ENCODE measurements at regions not wholly inside any gene's neighbourhood (a gene's known extent, or its start where the extent isn't known, plus 50 kb on each side); places are given as distances from the start of the nearest gene placed in this dataset.

DNA sequence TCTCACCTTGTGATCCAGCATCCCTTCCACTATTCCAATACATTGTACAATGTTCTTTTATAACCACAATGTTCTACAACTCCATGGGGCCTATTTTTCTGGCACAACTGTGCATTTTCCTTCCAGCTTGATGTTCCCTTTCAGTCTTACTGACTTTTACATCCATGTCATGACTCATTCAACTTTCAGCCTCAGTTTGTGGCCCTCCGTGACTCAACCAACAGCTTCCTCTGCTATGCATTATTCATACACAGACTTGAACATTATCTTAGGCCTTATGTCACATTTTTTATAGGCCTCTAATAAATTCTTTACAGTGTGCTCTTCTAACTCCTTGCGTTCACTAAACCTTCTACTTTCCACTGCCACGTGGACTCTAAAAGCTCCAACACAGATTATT, 119.4 kb upstream of the PRMT6 start:
- TF ChIP-seq, protein P1, sequence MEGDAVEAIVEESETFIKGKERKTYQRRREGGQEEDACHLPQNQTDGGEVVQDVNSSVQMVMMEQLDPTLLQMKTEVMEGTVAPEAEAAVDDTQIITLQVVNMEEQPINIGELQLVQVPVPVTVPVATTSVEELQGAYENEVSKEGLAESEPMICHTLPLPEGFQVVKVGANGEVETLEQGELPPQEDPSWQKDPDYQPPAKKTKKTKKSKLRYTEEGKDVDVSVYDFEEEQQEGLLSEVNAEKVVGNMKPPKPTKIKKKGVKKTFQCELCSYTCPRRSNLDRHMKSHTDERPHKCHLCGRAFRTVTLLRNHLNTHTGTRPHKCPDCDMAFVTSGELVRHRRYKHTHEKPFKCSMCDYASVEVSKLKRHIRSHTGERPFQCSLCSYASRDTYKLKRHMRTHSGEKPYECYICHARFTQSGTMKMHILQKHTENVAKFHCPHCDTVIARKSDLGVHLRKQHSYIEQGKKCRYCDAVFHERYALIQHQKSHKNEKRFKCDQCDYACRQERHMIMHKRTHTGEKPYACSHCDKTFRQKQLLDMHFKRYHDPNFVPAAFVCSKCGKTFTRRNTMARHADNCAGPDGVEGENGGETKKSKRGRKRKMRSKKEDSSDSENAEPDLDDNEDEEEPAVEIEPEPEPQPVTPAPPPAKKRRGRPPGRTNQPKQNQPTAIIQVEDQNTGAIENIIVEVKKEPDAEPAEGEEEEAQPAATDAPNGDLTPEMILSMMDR (IDR thresholded peaks at IDR 0.05) = no peak
- Histone ChIP-seq H3K27ac (ENCODE audit: low read depth in 1 of 2, low read length in 2 of 2) (no peak overlapping the region), H3K4me1 (ENCODE audit: control insufficient read depth in 1 of 2, insufficient read depth in 2 of 2, low read length in 2 of 2) (no peaks in the 10 kb centered on the region), H3K4me3 (replicated peaks in 1 of 3; ENCODE audit: low read depth in 2 of 3, low read length in 3 of 3) (no peak overlapping the region), H3K4me2 (replicated peaks; ENCODE audit: extremely low read depth, low read length, poor library complexity, severe bottlenecking) (no peak overlapping the region), H3K27me3 (ENCODE audit: control insufficient read depth in 2 of 2, insufficient read depth in 2 of 2, low read length in 2 of 2) (no peaks in the 10 kb centered on the region), H2AFZ (ENCODE audit: insufficient read depth, low read depth, low read length, poor library complexity, severe bottlenecking) (no peak overlapping the region), H3K9me3 (replicated peaks in 1 of 2; ENCODE audit: control insufficient read depth in 1 of 2, insufficient read depth in 1 of 2, low read length in 2 of 2) (peaks cover 0 to 3% of the 10 kb centered on the region in 2 donors), H3K36me3 (replicated peaks in 1 of 2; ENCODE audit: control insufficient read depth in 1 of 2, insufficient read depth in 2 of 2, low read length in 2 of 2) (no peaks in the 10 kb centered on the region), H3K9ac (ENCODE audit: insufficient read depth, low read length, poor library complexity, severe bottlenecking) (no peak overlapping the region), H3K79me2 (ENCODE audit: insufficient read depth, low read length) (no peaks in the 10 kb centered on the region), H4K20me1 (ENCODE audit: insufficient read depth, low read length) (no peaks in the 10 kb centered on the region)
- no peaks in the 10 kb centered on the region for H3K4me1 Mint-ChIP-seq
- no peak overlapping the region for H3K4me3 Mint-ChIP-seq
- H3K36me3 Mint-ChIP-seq = no peaks in the 10 kb centered on the region
- H3K9me3 Mint-ChIP-seq = peaks cover 4 to 8% (median 5%) of the 10 kb centered on the region in 7 donors
- intact Hi-C loops (cut with micrococcal nuclease) = no loop called here
- DNase-seq = no peak
- H3K27ac Mint-ChIP-seq = no peak overlapping the region
- WGBS (ENCODE audit: insufficient coverage) = 67% methylated on average over 3 of the region's 3 CpGs
- H3K27me3 Mint-ChIP-seq (ENCODE audit: low read depth in 3 of 3) = peaks cover 0 to 2% (median 0%) of the 10 kb centered on the region in 3 donors

DNA sequence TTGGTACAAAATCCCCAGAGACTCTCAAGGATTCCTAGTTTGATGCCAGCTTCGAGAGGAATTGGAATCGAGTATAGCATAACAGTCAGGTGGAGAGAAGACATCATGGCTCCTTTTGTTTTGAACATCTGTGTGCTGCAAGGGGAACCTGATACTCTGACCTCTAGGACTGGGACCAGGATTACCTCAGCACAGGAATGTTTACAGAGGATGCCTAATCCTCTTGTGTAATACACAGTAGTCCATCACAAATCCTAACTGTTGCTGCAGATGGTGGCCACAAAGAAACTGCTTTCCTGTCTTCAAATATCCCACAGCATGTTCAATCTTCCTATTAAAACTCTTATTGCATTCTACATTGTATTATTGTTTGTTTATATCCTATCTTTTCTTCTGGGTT, 111.8 kb upstream of the PRMT6 start:
- Mint-ChIP-seq H3K9me3 (peaks cover 0 to 3% (median 0%) of the 10 kb centered on the region in 7 donors), H3K36me3 (no peaks in the 10 kb centered on the region)

More for the DNA sequence above, 111.8 kb upstream of the PRMT6 start:
- no peaks in the 10 kb centered on the region for H3K36me3 ChIP-seq (replicated peaks in 1 of 2; ENCODE audit: control insufficient read depth in 1 of 2, insufficient read depth in 2 of 2, low read length in 2 of 2)
- H3K27me3 Mint-ChIP-seq (ENCODE audit: low read depth in 3 of 3) = peaks cover 0 to 2% (median 0%) of the 10 kb centered on the region in 3 donors
- H3K27ac ChIP-seq (ENCODE audit: low read depth in 1 of 2, low read length in 2 of 2) = no peak overlapping the region
- H4K20me1 ChIP-seq (ENCODE audit: insufficient read depth, low read length) = no peaks in the 10 kb centered on the region
- no peak overlapping the region for H3K27ac Mint-ChIP-seq
- no peaks in the 10 kb centered on the region for H3K79me2 ChIP-seq (ENCODE audit: insufficient read depth, low read length)
- intact Hi-C loops (cut with micrococcal nuclease) = no loop called here
- H3K4me3 Mint-ChIP-seq = no peak overlapping the region
- no peak overlapping the region for H2AFZ ChIP-seq (ENCODE audit: insufficient read depth, low read depth, low read length, poor library complexity, severe bottlenecking)
- WGBS (ENCODE audit: insufficient coverage) = 100% methylated on average over 2 of the region's 2 CpGs
- H3K9ac ChIP-seq (ENCODE audit: insufficient read depth, low read length, poor library complexity, severe bottlenecking) = no peak overlapping the region
- no peaks in the 10 kb centered on the region for H3K27me3 ChIP-seq (ENCODE audit: control insufficient read depth in 2 of 2, insufficient read depth in 2 of 2, low read length in 2 of 2)
- H3K4me2 ChIP-seq (replicated peaks; ENCODE audit: extremely low read depth, low read length, poor library complexity, severe bottlenecking) = no peak overlapping the region
- no peaks in the 10 kb centered on the region for H3K9me3 ChIP-seq (replicated peaks in 1 of 2; ENCODE audit: control insufficient read depth in 1 of 2, insufficient read depth in 1 of 2, low read length in 2 of 2)
- no peak for DNase-seq
- no peaks in the 10 kb centered on the region for H3K4me1 Mint-ChIP-seq
- TF ChIP-seq, protein P1 (IDR thresholded peaks at IDR 0.05) = no peak
- no peak overlapping the region for H3K4me3 ChIP-seq (replicated peaks in 1 of 3; ENCODE audit: low read depth in 2 of 3, low read length in 3 of 3)
- no peaks in the 10 kb centered on the region for H3K4me1 ChIP-seq (ENCODE audit: control insufficient read depth in 1 of 2, insufficient read depth in 2 of 2, low read length in 2 of 2)
